CD4-positive, alpha-beta T cell treated with Interleukin-15 for 1 hour (primary cell): ENCODE measurements at regions not wholly inside any gene's neighbourhood (a gene's known extent, or its start where the extent isn't known, plus 50 kb on each side); places are given as distances from the start of the nearest gene placed in this dataset.
A peak's percentile ranks its signal among the peaks of the same experiment; 100 is the strongest.

ENCODE experiments used
- DNase-seq: peaks from one replicate; pipeline ENCODE4 v3.0.0-alpha.2; 2020

DNA sequence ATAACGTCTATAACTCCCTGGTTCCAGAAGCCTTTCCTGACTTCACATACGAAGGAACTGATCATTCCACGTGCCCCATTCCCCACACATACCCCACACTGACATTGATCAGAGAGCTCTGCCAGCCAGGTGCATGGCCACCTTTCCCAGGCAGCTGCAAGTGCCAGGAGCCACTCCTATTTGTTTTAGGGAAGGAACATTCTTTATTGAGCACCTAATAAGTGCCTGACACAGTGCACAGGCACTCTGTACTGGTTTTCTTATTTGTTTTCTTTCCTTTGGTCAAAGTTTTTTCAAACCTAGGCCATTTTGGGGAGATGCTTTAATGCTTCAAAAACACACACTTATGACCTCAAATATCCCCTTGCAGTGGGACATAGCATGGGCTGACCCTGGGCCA is 50.0 kb downstream of the PITPNM2 start:
- no peak for DNase-seq

DNA sequence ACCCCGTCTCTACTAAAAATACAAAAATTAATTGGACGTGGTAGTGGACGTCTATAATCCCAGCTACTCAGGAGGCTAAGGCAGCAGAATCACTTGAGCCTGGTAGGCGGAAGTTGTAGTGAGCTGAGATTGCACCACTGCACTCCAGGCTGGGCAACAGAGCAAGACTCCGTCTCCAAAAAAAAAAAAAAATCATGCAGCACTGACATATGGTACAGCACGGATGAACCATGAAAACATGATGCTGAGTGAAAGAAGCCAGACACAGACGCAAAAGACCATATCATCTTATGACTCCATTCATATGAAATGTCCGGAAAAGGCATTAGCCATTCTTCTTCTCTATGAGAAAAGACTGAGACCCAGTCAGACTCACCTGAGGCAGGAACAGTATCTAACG is 50.4 kb downstream of the PITPNM2 start:
- no peak for DNase-seq

DNA sequence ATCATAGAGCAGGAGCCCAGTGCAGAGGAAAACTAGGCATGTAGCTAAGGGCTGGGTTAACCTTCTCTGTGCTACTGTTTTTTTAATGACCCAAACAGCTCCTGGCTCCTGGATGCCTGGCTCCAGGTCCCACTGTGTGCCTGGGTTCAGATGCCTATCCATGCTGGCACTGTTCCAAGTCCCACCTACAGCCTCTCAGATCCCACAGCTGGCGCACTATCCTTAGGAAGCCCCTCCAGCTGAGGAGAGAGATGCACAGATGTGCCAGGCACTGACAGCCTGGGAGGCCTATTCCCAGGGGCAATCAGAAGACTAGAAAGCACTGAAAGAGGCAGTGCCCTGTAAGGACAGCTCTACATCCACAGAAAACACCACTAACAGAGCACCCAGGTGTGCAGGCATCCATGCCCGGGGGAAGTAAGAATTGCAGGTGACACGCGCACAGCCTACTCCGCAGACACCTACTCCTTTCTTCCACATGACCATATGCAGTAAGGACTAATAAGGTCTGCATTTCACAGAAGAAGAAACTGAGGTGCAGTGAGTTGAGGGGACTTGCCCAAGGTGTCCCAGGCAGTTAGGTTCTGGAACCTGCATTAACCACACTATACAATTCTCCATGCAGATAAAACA is 51.2 kb downstream of the PITPNM2 start:
- no peak for DNase-seq

DNA sequence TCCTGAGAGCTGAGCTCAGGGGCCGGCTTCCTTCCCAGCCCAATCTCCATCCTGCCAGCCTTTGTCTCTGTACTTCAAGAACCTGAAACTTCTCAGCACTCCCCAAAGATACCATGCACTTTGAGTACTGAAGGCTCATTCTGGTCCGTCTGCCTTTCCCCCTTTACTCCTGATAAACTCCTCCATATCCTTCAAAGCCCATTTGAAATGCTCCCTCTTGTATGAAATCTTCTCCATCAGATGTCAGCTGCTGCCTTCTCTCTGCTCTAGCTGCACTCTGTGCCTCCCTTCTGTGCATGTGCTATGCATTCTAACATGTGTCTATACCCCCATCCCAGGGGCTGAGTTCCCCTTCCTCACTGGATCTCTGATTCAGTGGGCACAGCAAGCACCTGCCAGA is 52.1 kb downstream of the PITPNM2 start:
- no peak for DNase-seq

DNA sequence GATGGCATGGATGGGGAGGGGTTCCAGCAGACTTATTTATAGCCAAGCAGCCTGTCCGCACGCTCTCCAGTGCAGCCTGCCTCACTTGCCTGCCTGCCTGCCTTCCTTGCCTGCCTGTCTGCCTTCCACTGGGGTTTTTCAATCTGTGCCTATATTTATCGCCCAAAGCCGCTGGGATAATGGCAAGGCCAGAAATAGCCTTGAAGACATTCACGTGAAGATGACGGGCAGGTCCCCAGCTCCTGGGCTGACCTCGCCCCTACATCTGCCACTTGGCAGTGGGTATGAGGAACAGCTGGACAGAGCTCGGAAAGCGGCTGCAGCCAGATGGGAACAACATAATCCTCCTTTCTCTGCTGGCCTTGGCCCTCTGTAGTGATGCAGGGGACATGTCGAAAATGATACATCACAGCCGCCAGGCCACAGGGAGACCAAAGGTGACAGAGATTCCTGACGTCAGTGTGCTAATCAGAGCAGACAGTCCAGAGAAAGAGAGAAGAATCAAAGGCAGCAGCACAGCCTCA is 53.3 kb downstream of the PITPNM2 start:
- no peak for DNase-seq

GRCh38 chr12:123096741-123097140 is 54.1 kb downstream of the PITPNM2 start:
- DNase-seq = no peak

- no peak for DNase-seq
These were observed 54.7 kb downstream of the PITPNM2 start for GRCh38 chr12:123096182-123096581.

DNA sequence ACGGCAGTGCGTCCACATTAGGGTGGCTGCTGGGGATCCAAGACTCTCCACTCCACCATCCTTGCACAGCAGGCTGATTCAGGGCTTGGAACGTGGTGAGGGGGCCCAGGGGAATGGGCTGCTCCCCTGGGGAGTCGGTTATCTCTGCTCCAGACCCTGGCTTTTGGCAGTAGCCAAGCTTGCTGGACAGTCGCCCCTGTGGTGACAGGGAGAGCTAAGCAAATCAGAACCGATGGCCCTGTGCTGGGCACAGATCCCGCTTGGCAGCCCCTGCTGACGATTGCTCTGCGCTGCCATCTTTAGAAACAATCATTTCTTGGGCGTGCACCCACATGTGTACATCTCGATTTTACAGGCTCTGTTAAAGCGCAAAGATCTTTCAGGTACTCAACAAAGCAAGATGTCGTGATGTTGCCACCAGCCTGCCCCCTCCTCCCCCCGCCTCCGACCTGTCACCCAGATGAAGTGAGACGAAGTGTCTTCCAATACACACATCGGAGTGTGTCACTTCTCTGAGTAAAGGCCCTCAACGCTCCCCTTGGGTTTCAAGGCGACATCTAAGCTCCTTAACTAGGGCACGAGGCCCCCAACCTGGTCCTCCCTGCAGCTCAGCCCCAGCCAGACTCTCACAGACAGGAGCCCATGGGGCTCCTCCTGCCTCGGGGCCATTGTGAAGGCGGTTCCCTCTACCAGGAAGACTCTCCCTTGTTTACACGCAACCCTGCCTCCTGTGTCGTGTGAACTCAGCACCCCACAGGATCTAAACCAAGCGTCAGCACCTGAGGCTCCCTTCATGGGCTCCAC is 55.6 kb downstream of the PITPNM2 start:
- DNase-seq = no peak

DNA sequence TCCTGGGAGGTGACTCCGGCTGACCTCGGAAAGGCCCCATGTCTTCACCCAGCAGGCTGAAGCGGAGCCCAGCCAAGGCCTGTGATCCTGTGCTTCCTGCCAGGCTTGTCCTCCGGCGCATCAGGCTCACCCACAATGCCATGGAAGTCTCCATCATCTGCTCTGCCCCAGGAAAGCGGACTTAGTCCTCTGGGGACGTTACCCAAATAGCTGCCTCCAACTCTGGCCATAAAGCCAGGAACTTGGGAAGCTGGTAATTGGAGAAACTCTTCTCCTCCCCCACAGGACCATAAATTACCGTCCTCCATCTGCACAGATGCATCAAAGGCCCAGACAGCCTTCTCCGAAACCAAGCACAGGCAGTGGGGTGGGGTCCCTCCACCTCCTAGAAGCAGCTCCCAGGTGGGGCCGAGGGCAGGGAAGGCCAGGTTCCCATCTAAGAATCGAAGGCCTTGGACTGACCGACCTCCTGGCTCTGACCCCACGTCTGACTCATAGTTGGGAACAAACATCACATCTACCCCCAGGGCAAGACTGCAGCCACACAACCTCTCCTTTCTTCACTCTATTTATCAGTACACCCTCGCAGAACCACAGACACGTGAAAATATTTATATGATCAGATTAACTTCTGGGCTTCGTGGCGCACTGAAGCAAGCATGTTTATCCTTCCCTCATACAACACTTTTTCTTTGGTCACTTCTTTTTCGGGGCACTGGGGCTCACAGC is 56.4 kb downstream of the PITPNM2 start:
- DNase-seq = no peak

- no peak for DNase-seq
These were observed 58.0 kb downstream of the PITPNM2 start for GRCh38 chr12:123092866-123093265.

DNA sequence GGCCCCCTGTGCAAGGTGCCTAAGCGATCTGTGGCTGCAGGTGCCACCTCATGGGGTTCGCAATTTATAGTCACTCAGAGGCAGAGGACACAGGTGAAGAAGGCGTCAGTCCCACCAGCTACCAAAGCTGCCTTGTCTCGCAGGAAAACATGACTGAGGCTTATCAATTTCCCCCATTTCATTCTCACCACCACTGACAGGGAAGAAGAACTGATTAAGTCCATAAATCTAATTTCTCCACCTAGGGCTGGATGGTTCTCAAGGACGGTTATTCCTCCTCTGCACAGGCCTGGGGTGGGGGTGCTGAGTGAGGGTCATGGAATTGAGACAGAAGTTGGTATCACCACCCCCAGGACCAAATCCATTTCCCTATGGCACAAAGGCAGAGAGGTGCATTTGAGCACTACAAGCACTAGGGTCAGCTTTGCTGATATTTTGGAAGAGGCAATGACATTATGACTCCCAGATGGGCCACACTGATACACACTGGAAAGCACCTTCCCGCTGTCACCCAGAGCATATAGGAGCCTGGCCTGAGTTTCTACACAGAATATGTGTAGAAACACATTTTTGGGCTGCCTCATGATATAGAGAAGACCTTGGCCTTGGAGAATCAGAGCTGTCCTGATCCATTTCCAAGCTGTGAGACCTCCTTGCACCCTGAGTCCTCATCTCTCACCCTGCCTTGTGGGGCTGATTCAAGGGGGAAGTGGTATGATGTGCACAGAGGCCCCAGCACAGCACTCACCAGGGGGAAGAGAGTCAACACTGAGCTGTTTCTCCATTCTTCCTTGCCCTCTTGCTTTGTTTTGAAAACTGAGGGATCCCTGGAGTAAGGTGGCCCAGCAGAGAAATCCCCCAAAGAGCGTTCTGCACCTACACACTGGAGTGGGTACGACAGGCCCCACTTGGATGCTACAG is 59.4 kb downstream of the PITPNM2 start:
- DNase-seq = no peak

DNA sequence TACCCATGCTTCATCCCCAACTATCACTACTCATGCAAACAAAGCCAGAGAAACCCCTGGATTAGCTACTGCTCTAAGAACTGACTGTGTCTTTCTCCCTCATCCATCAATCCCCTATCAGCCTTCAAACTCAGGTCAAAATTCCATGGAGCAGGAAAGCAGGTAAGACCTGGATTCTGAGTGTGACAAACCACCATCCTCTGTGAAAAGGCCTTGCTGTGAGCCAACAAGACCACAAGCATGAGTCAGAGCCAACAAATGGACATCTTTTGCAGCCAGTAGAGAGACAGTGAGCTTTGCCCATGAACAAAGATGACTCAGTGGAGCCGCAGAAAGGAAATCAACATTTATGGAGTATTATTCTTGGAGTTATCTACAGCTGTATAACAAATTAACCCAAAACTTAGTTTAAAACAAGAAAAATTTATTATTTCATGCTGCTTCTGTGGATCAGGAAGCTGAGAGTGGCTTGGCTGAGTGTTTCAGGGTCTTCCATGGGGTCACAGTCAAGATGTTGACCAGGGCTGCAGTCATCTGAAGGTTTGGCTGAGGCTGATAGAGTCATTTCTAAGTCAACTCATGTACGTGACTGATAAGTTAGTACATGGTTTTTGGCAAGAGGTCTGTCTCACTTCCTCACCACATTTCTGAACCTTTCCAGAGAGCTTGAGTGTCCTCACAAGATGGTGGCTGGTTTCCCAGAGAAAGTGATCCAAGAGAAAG is 61.1 kb downstream of the PITPNM2 start:
- no peak for DNase-seq

DNA sequence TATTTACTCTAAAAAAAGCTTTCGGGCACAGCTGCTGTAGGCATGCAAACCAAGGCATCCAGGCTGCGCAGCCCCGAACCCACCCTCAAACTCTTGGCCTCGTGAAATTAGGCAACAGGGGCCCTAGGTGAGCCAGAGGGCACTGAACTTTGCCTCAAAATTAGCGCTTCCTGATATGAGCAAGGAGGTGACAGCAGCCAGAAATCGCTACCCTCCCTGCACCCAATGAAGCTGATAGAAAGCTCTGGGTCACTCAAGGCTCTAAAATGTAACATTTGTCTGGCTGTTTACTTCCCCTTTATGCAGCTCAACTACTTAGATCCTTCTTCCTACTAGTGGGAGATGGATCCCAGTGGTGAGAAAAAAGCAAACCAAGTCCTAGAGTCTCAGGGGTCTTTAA is 61.8 kb downstream of the PITPNM2 start:
- DNase-seq = peak; percentile 30

- peak; percentile 38 for DNase-seq
These were observed 65.0 kb downstream of the PITPNM2 start for GRCh38 chr12:123085730-123086487.

DNA sequence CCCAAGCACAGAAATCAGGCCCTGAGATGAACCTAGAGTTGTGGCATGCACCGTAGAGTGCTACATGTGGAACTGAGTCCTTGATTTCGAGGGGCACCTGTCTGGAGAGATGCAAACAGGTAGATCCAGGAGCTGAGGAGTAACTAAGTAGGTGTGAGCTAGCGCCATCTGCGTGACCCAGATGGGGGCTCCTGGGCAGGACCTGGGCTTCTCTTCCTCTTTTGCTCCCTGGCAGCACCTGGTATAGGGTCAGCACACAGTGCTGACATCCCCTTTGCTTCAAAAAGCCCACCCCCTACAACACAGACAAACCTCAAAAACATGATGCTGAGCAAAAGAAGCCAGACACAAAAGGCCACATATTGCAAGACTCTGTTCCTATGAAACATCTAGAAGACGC is 65.8 kb downstream of the PITPNM2 start:
- no peak for DNase-seq

- no peak for DNase-seq
These were observed 67.0 kb downstream of the PITPNM2 start for GRCh38 chr12:123083661-123084571.

DNA sequence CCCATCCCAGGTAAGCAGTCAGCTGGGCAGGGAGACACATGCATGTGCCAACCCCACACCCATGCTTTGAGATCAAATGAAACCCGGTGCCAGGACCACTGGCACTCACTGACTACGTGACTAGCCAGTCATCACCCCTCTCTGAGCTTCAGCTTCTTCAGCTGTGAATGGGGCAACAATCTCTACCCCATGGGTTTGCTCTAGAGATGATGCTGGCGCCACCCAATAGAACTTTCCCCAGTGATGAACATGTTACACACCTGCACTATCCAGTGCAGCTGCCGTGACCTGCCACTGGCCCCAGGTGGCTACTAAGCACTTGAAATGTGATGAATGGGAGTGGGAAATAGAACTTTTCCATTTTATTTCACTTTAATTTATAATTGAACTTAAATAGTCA is 70.3 kb downstream of the PITPNM2 start:
- no peak for DNase-seq

DNA sequence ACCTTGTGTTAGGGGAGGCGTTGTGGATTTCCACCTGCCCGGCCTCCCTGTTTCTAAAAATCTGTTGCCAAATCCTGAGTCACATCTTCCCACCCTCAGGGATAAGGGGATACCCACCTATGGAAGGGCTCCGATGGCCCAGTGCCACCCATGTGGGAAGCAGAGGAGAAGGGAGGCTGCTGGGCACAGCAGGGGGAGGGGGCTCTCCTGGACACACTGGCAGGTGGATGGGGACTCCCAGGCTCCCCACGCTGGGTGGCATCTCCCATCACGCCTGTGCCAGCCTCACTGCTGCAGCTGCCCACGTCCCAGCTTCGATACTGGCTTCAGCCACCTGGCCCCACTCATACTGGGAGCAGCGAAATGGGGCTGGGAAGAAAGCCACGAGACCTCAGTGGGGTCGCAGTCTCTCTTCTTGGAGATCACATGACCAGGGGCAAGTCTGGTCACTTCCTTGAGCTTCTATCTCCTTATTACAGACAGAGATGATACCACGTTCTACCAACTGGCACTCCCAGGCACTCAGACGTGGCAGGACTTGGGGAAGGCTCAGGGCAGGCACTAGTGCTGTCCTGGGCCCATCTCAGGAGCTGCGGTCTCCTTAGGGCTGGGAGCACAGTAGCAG is 72.2 kb downstream of the PITPNM2 start:
- DNase-seq = no peak

DNA sequence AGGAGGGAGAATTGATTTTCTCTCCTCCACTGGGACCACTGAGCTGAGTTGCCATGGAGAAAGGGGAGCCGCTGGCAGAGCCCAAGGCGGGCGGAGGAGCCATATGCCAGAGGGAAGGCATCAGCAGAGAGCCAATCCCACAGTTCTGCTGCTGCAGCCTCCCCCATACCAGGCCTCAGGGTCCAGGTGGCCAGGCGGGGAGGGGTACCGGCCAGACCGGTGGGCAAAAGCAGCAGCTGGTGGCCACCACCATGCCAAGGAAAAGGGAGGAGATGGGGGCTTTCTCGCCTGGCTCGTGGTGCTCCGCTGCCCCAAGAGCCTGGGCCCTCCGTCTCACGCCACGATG is 72.8 kb downstream of the PITPNM2 start:
- DNase-seq = no peak
